Parathyroid adenoma (tissue), 2 donors: ENCODE measurements at regions not wholly inside any gene's neighbourhood (a gene's known extent, or its start where the extent isn't known, plus 50 kb on each side); places are given as distances from the start of the nearest gene placed in this dataset.

Experiments used
- H2AFZ ChIP-seq: fragments of 300-600 bp; sonication (generic); one replicate; pipeline ENCODE4 v1.7.0; 2017; ENCODE audit warnings: antibody characterized with exemption, mild to moderate bottlenecking
- H3K27ac ChIP-seq: fragments of 300-600 bp; sonication (generic); one replicate; pipeline ENCODE4 v1.7.0; 2017
- H3K27me3 ChIP-seq: fragments of 300-600 bp; sonication (generic); one replicate; pipeline ENCODE4 v1.7.0; 2017; ENCODE audit warnings: low read length; ENCODE audit not compliant: control insufficient read depth, insufficient read depth
- H3K36me3 ChIP-seq: fragments of 300-600 bp; sonication (generic); one replicate; pipeline ENCODE4 v1.7.0; 2017; ENCODE audit warnings: low read length; ENCODE audit not compliant: control insufficient read depth, insufficient read depth
- H3K4me1 ChIP-seq: fragments of 300-600 bp; sonication (generic); one replicate; pipeline ENCODE4 v1.7.0; 2017; ENCODE audit warnings: control low read depth
- H3K4me2 ChIP-seq: fragments of 300-600 bp; sonication (generic); one replicate; pipeline ENCODE4 v1.7.0; 2017; ENCODE audit warnings: low read length
- H3K4me3 ChIP-seq: fragments of 300-600 bp; sonication (generic); one replicate; pipeline ENCODE4 v1.7.0; 2017; ENCODE audit warnings: low read depth, low read length
- H3K79me2 ChIP-seq: fragments of 300-600 bp; sonication (generic); one replicate; pipeline ENCODE4 v1.7.0; 2017; ENCODE audit warnings: control low read depth
- H3K9ac ChIP-seq: fragments of 300-600 bp; sonication (generic); one replicate; pipeline ENCODE4 v1.7.0; 2017; ENCODE audit warnings: mild to moderate bottlenecking
- H3K9me3 ChIP-seq: fragments of 300-600 bp; sonication (generic); one replicate; pipeline ENCODE4 v1.7.0; 2017; ENCODE audit warnings: low read length; ENCODE audit not compliant: control insufficient read depth
- TF ChIP-seq, protein P1 (sequence below): fragments of 300-600 bp; sonication (generic); IDR thresholded peaks from one replicate; pipeline ENCODE4 v1.7.0; 2017; ENCODE audit warnings: antibody characterized with exemption, mild to moderate bottlenecking
- donor health status: primary hyperparathyroidism.

DNA sequence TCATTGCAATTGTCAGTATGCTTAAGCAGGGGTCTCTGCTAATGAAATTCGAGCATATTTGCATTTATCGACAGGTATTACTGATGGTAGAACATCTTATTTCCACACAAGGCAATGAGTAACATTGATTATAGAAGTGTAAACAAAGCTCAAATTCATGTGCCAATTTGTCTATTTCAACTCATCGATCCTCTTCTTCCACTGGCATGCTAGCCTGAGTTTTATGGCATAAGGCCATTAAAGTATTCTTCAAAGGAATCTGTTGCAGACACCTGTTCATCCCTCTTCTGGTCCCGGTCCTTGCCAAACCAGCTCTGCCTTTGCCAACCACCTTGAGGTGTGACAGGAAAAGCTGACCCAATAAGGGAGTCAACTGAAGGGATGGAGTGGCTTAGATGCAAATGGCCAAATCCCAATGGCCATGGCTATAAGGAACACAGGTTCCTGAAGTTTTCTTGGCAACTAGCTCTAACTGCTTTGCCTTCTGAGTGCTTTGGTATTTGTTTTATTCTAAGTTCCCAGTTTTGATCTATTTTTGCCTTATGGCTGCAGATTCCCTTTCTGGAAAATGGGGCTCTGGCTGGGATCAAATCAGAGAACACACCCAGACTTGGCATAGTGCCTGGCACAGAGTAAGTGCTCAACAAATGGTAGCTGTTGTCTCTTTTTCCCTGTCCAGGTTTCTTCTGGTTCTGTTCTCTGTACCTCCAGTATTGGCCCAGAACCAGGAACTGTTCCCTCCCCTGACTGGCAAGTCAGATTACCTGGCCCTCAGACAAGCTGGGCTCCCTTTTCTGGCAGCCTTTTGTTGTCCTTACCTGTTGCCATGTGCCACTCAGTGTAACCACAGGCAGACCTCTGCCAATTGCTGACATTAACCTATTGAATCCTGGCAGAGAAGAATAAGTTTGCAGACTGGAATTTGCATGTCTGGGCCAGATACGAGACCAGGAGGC is 63.1 kb downstream of the RTL9 start:
- Histone ChIP-seq H3K27me3 (no peaks in the 10 kb centered on the region), H3K36me3 (no peaks in the 10 kb centered on the region), H3K27ac (no peak overlapping the region), H3K4me3 (no peak overlapping the region), H3K9me3 (no peaks in the 10 kb centered on the region), H3K4me1 (no peaks in the 10 kb centered on the region), H3K4me2 (no peak overlapping the region), H3K79me2 (no peaks in the 10 kb centered on the region), H3K9ac (no peak overlapping the region), H2AFZ (no peak overlapping the region)
- TF ChIP-seq, protein P1, sequence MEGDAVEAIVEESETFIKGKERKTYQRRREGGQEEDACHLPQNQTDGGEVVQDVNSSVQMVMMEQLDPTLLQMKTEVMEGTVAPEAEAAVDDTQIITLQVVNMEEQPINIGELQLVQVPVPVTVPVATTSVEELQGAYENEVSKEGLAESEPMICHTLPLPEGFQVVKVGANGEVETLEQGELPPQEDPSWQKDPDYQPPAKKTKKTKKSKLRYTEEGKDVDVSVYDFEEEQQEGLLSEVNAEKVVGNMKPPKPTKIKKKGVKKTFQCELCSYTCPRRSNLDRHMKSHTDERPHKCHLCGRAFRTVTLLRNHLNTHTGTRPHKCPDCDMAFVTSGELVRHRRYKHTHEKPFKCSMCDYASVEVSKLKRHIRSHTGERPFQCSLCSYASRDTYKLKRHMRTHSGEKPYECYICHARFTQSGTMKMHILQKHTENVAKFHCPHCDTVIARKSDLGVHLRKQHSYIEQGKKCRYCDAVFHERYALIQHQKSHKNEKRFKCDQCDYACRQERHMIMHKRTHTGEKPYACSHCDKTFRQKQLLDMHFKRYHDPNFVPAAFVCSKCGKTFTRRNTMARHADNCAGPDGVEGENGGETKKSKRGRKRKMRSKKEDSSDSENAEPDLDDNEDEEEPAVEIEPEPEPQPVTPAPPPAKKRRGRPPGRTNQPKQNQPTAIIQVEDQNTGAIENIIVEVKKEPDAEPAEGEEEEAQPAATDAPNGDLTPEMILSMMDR: no peak

DNA sequence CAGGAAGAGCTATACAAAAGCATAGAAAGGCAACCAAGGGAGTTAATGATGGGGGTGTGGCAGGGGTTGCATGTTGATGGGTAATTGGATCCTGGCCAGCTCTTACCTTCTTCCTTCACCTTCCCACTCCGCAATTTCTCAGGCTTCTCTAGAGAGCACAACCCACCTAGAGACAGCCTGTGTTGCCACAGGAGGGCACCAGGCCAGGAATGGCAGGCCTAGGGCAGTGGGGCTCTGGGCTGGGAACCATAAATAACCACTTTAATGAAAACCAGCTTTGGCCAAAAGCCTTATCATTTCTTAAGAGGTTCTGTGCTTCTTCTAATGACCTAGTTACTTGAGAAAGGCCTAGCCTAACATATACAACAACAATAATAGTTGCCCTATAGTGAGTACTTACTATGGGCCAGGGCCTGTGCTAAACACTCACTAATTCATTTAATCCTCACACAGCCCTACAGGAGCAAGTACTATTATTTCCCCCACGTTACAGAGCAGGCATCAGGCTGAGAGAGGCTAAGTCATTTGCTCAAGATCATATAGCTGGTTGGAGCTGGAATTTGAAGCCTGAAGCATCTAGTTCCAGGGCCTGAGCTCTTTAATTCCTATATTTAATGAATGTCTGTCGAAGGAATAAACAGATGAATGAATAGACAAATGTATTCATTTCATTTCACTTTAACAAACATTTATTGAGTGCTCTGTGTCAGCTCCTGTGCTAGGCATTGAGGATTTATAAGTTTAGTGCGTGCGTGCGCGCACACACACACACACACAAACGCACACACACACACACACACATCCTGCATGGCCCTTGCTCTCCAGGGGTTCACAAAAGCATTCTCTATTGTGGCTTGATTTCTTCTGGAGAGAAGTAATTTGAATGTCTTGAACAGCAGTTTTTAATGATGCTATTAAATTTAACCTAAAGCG is 66.8 kb downstream of the RTL9 start:
- no peak overlapping the region for H3K4me2 ChIP-seq
- no peak overlapping the region for H2AFZ ChIP-seq
- H3K9ac ChIP-seq: no peak overlapping the region
- H3K4me1 ChIP-seq: no peaks in the 10 kb centered on the region
- no peak overlapping the region for H3K27ac ChIP-seq
- H3K4me3 ChIP-seq: no peak overlapping the region
- no peaks in the 10 kb centered on the region for H3K27me3 ChIP-seq
- no peaks in the 10 kb centered on the region for H3K9me3 ChIP-seq
- H3K36me3 ChIP-seq: no peaks in the 10 kb centered on the region
- TF ChIP-seq, protein P1: no peak
- no peaks in the 10 kb centered on the region for H3K79me2 ChIP-seq

DNA sequence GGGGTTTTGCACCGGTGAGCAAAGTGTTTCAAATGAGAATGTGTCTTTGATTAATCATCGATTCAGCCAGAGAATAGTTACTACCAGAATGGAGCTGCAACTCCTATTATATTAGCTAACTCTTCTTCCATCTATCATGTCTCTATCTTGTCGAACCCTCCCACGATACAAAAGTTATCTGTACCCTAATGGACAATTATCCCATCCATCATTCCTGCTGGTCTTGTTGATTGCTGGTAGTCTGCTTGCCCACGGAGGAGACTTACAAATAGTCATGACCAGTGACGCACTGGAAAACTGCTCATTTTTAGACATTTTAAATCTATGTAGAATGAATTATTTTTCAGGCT is 67.5 kb downstream of the RTL9 start:
- Histone ChIP-seq H3K4me1 (no peaks in the 10 kb centered on the region), H3K27ac (no peak overlapping the region), H3K27me3 (no peaks in the 10 kb centered on the region), H3K4me2 (no peak overlapping the region), H3K9me3 (no peaks in the 10 kb centered on the region), H3K4me3 (no peak overlapping the region), H2AFZ (no peak overlapping the region), H3K9ac (no peak overlapping the region), H3K79me2 (no peaks in the 10 kb centered on the region), H3K36me3 (no peaks in the 10 kb centered on the region)
- TF ChIP-seq, protein P1: no peak

DNA sequence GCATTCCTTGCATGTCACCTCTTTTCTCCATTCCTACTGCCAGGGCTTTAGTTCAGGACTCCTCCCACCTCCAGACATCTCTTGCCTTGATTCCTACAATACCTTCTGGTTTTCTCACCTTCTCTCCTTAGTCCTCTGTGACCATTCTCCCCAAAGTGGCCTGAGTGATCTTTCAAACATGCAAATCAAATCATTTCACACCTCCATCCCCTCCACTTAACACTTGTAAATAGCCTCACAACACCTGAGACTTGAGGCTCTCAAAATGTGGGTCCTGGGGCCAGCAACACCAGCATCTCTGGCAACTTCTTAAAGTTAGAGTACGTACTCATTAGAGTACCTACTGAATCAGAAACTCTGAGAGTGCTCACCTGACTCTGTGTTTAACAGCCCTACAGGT is 68.4 kb downstream of the RTL9 start:
- H3K36me3 ChIP-seq: no peaks in the 10 kb centered on the region
- no peak overlapping the region for H3K9ac ChIP-seq
- no peaks in the 10 kb centered on the region for H3K9me3 ChIP-seq
- TF ChIP-seq, protein P1: no peak
- no peak overlapping the region for H2AFZ ChIP-seq
- H3K79me2 ChIP-seq: no peaks in the 10 kb centered on the region
- no peak overlapping the region for H3K4me2 ChIP-seq
- no peaks in the 10 kb centered on the region for H3K27me3 ChIP-seq
- no peak overlapping the region for H3K27ac ChIP-seq
- no peak overlapping the region for H3K4me3 ChIP-seq
- no peaks in the 10 kb centered on the region for H3K4me1 ChIP-seq
